Aorta (tissue), 5 donors: ENCODE measurements at regions not wholly inside any gene's neighbourhood (a gene's known extent, or its start where the extent isn't known, plus 50 kb on each side); places are given as distances from the start of the nearest gene placed in this dataset.

ENCODE experiments used
- ATAC-seq: fragments of 200-7000 bp; cut with Tn5 transposase; one replicate; pipeline ENCODE4 v1.9.1; 2022; ENCODE audit warnings: moderate library complexity; ENCODE audit not compliant: low FRiP score
- DNase-seq, 2 donors: peaks; one replicate each; pipeline ENCODE4 v3.0.0-alpha.2; 2020
- H3K27ac ChIP-seq, 2 donors: one replicate each; pipeline ENCODE4 v1.5.1; 2013; ENCODE audit warnings: low read length in 2 of 2, mild to moderate bottlenecking in 2 of 2, moderate library complexity in 2 of 2, control low read depth in 1 of 2, inconsistent platforms in 1 of 2, low read depth in 1 of 2
- H3K27me3 ChIP-seq, 2 donors: one replicate each; pipeline ENCODE4 v1.6.1; 2013; ENCODE audit warnings: control low read depth in 1 of 2, low read length in 1 of 2, mild to moderate bottlenecking in 1 of 2, moderate library complexity in 1 of 2; ENCODE audit not compliant: insufficient read depth in 2 of 2, control insufficient read depth in 1 of 2
- H3K36me3 ChIP-seq, 2 donors: one replicate each; pipeline ENCODE4 v1.6.1; 2013; ENCODE audit warnings: control low read depth in 1 of 2, low read length in 1 of 2, mild to moderate bottlenecking in 1 of 2; ENCODE audit not compliant: insufficient read depth in 2 of 2, control insufficient read depth in 1 of 2
- H3K4me1 ChIP-seq, 2 donors: one replicate each; pipeline ENCODE4 v1.6.1; 2013; ENCODE audit warnings: low read length in 2 of 2, control low read depth in 1 of 2, mild to moderate bottlenecking in 1 of 2, moderate library complexity in 1 of 2; ENCODE audit not compliant: insufficient read depth in 2 of 2, control insufficient read depth in 1 of 2
- H3K4me3 ChIP-seq, 2 donors: one replicate each; pipeline ENCODE4 v1.5.1; 2013; ENCODE audit warnings: low read length in 2 of 2, control low read depth in 1 of 2, mild to moderate bottlenecking in 1 of 2
- H3K9me3 ChIP-seq: one replicate; pipeline ENCODE4 v1.6.1; 2013; ENCODE audit warnings: mild to moderate bottlenecking, low read length; ENCODE audit not compliant: control insufficient read depth
- WGBS, 2 donors: extraction: QIAGEN DNeasy Blood & Tissue Kit; methylation state at CpG; one replicate each; pipeline ENCODE4 v1.1.7; 2013; 5-methylcytosine and 5-hydroxymethylcytosine counted together
- intact Hi-C, 2 donors: fragments of 100-400 bp; cut with DNase I; formaldehyde crosslinking; loops; one replicate each; pipeline versions ENCODE4 v1.14.2 to v1.15.0; 2022
- donor health status: healthy with polysubstance abuse.
- donor health status: Bipolar disorder and iron deficiency.
- donor health status: DM: no; HTN: no; CAD: no.
- donor health status: DM: no; HTN: no; CAD: no.
- donor health status: DM: yes; HTN: yes; CAD: no.

DNA sequence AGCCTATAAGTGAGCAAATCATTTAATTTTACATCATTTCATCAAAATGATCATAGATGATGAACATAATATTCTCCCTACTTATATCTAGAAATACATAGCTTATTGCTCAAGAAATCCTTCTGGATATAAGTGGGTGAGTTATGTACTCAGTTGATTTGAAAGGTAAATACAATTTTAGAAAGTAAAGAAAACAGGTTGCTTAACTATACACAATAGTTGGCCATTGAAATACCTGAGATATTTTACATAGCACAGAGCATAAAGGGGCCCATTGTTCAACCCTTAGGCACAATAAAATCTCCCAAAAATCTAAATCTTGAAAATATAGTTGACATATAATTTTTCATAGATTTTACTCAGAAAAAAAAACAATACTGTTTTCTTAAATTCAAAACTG, 782.0 kb upstream of the KLHL1 start:
- H3K9me3 ChIP-seq, result no peaks in the 10 kb centered on the region
- DNase-seq, result no peak

DNA sequence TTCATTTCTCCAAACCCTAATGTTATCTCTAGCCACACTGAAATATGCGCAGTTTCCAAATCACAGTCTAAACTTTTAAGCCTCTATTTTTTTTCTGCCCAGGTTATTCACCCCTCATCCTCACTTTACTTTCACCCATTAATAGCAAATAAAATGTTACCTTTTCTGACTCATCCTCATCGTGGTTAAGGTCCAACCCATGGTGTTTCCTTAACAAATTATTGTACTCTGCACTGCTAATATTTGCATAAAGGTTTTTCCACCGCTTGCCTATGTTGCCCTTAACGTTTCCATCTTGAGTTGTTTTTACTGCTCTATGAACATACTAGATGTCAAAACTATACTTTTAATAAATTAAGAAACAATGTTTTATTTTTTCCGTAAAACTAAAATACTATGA, 780.9 kb upstream of the KLHL1 start:
- Histone ChIP-seq H3K27ac (no peak overlapping the region), H3K4me1 (no peaks in the 10 kb centered on the region), H3K36me3 (no peaks in the 10 kb centered on the region), H3K9me3 (no peaks in the 10 kb centered on the region), H3K4me3 (no peak overlapping the region), H3K27me3 (no peaks in the 10 kb centered on the region)
- ATAC-seq (no peak), DNase-seq (no peak)
- intact Hi-C loops, result no loop called here
- 81 to 82% methylated on average over 5 of the region's 5 CpGs for WGBS, 2 donors

More for the DNA sequence above, 782.0 kb upstream of the KLHL1 start:
- H3K27me3 ChIP-seq, result no peaks in the 10 kb centered on the region
- H3K27ac ChIP-seq, result no peak overlapping the region
- H3K4me3 ChIP-seq, result no peak overlapping the region
- intact Hi-C loops, result no loop called here
- no peaks in the 10 kb centered on the region for H3K36me3 ChIP-seq
- H3K4me1 ChIP-seq, result no peaks in the 10 kb centered on the region
- no peak for ATAC-seq

- WGBS, 2 donors, result 43 to 50% methylated on average over 2 of the region's 2 CpGs
- no peaks in the 10 kb centered on the region for H3K36me3 ChIP-seq
- H3K4me3 ChIP-seq, result no peak overlapping the region
- DNase-seq, result no peak
- H3K4me1 ChIP-seq, result no peaks in the 10 kb centered on the region
- intact Hi-C loops, result no loop called here
- ATAC-seq, result no peak
- no peak overlapping the region for H3K27ac ChIP-seq
- H3K9me3 ChIP-seq, result no peaks in the 10 kb centered on the region
- no peaks in the 10 kb centered on the region for H3K27me3 ChIP-seq
Observed at GRCh38 chr13:70884196-70884595, 775.9 kb upstream of the KLHL1 start.

- Histone ChIP-seq H3K27ac (no peak overlapping the region), H3K4me3 (no peak overlapping the region), H3K9me3 (no peaks in the 10 kb centered on the region), H3K27me3 (no peaks in the 10 kb centered on the region), H3K4me1 (no peaks in the 10 kb centered on the region), H3K36me3 (no peaks in the 10 kb centered on the region)
- intact Hi-C loops, result no loop called here
- ATAC-seq, result no peak
- DNase-seq, result no peak
- WGBS, 2 donors, result 64 to 71% methylated on average over 3 of the region's 3 CpGs
Observed at GRCh38 chr13:70874636-70875035, 766.4 kb upstream of the KLHL1 start.

- Histone ChIP-seq H3K27ac (no peak overlapping the region), H3K9me3 (peaks cover 3% of the 10 kb centered on the region), H3K36me3 (no peaks in the 10 kb centered on the region), H3K4me1 (no peaks in the 10 kb centered on the region), H3K27me3 (no peaks in the 10 kb centered on the region), H3K4me3 (no peak overlapping the region)
- ATAC-seq (no peak), DNase-seq (no peak)
- intact Hi-C loops, result no loop called here
- WGBS, 2 donors, result 73% methylated on average over 2 of the region's 2 CpGs
Observed at GRCh38 chr13:70864731-70865130, 756.5 kb upstream of the KLHL1 start.

- H3K27me3 ChIP-seq, result no peaks in the 10 kb centered on the region
- intact Hi-C loops, result no loop called here
- H3K36me3 ChIP-seq, result no peaks in the 10 kb centered on the region
- no peak for ATAC-seq
- WGBS, 2 donors, result 46 to 65% methylated on average over 3 of the region's 3 CpGs
- no peak overlapping the region for H3K4me3 ChIP-seq
- no peak overlapping the region for H3K27ac ChIP-seq
- DNase-seq, result no peak
- no peaks in the 10 kb centered on the region for H3K4me1 ChIP-seq
- H3K9me3 ChIP-seq, result peaks cover 3% of the 10 kb centered on the region
Observed at GRCh38 chr13:70856711-70857110, 748.5 kb upstream of the KLHL1 start.

DNA sequence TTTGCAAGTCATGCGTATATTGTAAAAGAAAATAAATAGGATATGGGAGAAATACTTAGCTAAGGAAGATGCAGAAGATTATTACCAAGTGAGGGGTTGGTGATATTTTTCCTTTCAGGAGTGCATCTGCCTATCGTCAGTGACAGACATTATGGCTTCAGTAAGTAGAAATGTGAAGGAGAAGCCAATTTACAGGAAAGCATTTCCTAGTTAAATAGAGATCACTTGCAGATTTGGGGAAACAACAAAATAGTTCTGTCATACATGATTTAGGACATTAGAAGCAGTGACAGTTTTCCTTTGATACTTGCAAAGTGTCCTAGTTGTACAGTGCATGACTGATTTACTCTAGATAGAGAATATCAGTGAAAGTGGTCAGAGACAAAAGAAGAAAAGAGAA, 747.8 kb upstream of the KLHL1 start:
- no peaks in the 10 kb centered on the region for H3K4me1 ChIP-seq
- intact Hi-C loops, result no loop called here
- no peak for ATAC-seq
- H3K4me3 ChIP-seq, result no peak overlapping the region
- no peak for DNase-seq
- H3K27ac ChIP-seq, result no peak overlapping the region
- peaks cover 3% of the 10 kb centered on the region for H3K9me3 ChIP-seq
- no peaks in the 10 kb centered on the region for H3K27me3 ChIP-seq
- no peaks in the 10 kb centered on the region for H3K36me3 ChIP-seq
- 83% methylated on average over 2 of the region's 2 CpGs for WGBS, 2 donors

DNA sequence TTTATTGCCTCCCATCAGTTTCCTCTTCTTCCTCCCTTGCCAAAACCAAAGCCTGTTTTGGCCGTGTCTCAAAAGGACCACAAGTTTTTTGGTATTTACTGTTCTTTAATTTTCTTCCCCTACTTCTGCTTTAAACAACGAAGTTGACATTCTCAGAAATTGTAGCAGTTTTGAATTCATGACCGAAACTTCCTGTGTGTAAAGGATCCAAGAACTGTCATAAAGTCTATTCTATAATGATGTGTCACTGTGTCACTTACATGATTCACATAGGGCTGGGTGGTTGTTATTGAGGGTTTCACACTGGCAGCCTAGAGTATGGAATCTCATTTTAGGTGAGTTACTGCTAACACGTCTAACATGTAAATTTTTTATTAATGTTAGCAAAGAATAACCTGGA, 741.0 kb upstream of the KLHL1 start:
- Histone ChIP-seq H3K27me3 (no peaks in the 10 kb centered on the region), H3K4me1 (no peaks in the 10 kb centered on the region), H3K4me3 (no peak overlapping the region), H3K9me3 (peaks cover 2% of the 10 kb centered on the region), H3K36me3 (no peaks in the 10 kb centered on the region), H3K27ac (no peak overlapping the region)
- DNase-seq (no peak), ATAC-seq (no peak)
- 47 to 56% methylated on average over 4 of the region's 4 CpGs for whole genome bisulfite sequencing, 2 donors
- intact Hi-C loops, result no loop called here

DNA sequence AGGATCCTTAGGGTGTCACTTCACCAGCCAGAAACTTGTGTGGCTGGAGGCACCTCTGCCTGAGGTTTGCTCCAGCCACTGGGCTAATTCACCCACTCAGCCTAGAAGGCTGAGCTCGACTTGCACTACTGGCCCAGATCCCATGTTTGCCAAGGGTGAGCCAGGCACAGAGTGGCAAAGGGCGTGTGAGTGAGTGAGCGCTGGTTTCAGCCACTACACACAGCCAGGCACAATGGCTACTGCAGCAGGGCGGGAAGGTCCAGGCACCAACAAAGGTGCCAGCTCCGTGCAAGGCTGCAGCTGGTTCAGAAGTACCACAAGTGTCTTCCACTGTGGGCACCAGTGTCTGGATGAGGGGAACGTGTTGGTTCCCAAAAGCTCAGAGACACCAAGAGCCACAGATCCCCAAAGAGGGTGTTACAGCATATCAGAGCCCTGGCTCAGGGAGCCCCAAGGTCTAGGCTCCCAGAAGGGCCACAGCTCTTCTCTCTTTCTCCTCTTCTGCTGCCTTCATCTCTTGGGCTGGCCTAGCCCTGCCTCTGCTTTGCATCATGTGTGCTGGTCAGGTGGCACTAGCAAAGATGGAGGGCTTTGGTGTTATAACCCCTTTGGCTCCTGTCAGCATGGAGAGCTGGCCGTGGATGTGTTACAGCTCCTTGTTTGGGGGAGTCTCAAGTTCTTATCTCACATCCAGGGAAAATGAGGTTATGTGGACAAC, 736.3 kb upstream of the KLHL1 start:
- ATAC-seq (no peak), DNase-seq (no peak)
- no peaks in the 10 kb centered on the region for H3K4me1 ChIP-seq
- H3K27me3 ChIP-seq, result no peaks in the 10 kb centered on the region
- H3K36me3 ChIP-seq, result no peaks in the 10 kb centered on the region
- peaks cover 2% of the 10 kb centered on the region for H3K9me3 ChIP-seq
- 81 to 84% methylated on average over 7 of the region's 7 CpGs for WGBS, 2 donors
- intact Hi-C loops, result no loop called here
- no peak overlapping the region for H3K27ac ChIP-seq
- H3K4me3 ChIP-seq, result no peak overlapping the region
